ENCODE measurements at regions not wholly inside any gene's neighbourhood (a gene's known extent, or its start where the extent isn't known, plus 50 kb on each side); places are given as distances from the start of the nearest gene placed in this dataset.

DNA sequence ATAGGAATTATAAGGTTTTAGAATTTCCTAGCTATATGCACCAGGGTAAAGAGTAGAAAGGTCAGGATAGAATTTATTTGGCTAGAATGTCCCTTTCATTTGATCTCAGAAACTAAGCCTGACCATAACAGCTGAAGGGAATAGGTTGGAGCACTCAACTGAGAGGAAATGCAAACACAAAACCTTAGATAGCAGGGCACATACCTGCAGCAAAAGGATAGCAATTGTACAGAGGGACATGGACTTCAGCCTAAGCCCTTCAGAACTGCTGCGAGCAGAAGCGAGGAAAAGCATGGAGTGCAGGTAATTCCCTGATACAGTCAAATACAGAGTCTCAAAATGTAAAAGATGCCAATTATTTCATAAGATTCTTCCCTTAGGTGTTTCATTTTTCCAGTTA lies 211.0 kb upstream of the DDI1 start:
- Histone ChIP-seq H3K4me3 (ENCODE audit: low read depth, low read length) (no peak overlapping the region), H3K27me3 (ENCODE audit: control insufficient read depth, insufficient read depth, low read length) (peaks cover 1% of the 10 kb centered on the region), H3K36me3 (ENCODE audit: control insufficient read depth, insufficient read depth, low read length) (no peaks in the 10 kb centered on the region)
- POLR2A ChIA-PET = no interaction called here
- DNase-seq (ENCODE audit: low read depth) = no peak
- TF ChIP-seq CTCF (IDR thresholded peaks at IDR 0.05; ENCODE audit: insufficient read depth, low read depth, low read length) = no peak
- CTCF ChIA-PET = interaction anchor here (0.7 kb wide), 1 partner anchor 538 kb away, joined by 4 read pairs; no protein-coding TSS in a partner anchor

DNA sequence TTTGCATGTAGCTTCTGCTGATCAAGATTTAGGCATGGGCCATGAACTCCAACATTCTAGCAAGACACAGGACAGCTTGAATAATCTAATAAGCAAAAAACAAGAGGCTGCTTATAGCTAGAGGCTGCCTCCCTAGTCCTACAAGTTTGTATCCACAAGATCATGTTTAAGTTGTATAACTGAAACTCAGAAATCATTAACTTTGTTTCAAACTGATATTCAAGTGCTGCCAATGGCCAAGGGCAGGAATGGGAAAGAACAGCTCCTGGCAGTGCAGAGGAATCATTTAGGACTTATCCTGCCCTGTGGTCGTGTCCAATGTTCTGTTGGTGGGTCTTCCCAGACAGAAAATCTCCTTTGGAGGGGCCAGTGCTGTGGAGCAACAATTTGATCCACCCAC lies 209.6 kb upstream of the DDI1 start:
- no peak for DNase-seq (ENCODE audit: low read depth)
- Histone ChIP-seq H3K36me3 (ENCODE audit: control insufficient read depth, insufficient read depth, low read length) (no peaks in the 10 kb centered on the region), H3K4me3 (ENCODE audit: low read depth, low read length) (no peak overlapping the region), H3K27me3 (ENCODE audit: control insufficient read depth, insufficient read depth, low read length) (peaks cover 1% of the 10 kb centered on the region)
- CTCF ChIA-PET = interaction anchor here (0.7 kb wide), 1 partner anchor 9 kb away, joined by 3 read pairs; no protein-coding TSS in a partner anchor
- POLR2A ChIA-PET = no interaction called here
- no peak for TF ChIP-seq CTCF (IDR thresholded peaks at IDR 0.05; ENCODE audit: insufficient read depth, low read depth, low read length)

DNA sequence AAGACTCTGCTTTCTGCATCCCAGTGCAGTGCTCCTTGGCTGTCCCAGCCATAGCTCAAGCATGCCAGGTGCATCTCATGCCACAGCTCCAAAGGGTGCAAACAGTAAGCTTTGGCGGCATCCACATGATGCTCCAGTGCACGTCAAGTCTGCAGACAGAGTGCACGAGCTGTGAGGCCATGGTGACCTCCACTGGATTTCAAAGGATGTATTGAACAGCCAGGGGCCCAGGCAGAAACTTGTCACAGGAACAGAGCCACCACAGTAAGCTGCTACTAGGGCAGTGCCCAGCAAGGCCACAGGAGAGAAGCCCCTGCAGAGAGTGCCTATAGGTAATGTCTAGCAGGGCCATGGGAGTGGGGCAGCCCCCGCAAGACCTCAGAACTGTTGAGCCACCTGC lies 206.8 kb upstream of the DDI1 start:
- CTCF ChIA-PET = no interaction called here

DNA sequence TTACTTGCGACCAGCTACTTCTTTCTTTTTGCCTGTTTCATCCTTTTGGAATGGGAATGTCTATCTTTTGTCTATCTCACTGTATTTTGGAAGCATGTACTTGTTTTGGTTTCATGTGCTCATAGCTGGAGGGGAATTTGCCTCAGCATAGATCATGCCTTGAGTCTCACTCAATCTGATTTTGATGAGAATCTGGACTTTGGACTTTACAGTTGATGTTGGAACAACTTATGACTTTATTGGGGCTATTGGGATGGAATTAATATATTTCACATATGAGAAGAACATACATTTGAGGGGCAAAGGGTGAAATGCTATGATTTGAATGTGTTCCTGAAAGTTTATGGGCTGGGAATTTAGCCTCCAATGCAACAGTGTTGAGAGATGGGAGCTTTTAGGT lies 206.2 kb upstream of the DDI1 start:
- CTCF ChIA-PET = no interaction called here
- POLR2A ChIA-PET = no interaction called here
- Histone ChIP-seq H3K4me3 (ENCODE audit: low read depth, low read length) (no peak overlapping the region), H3K36me3 (ENCODE audit: control insufficient read depth, insufficient read depth, low read length) (no peaks in the 10 kb centered on the region), H3K27me3 (ENCODE audit: control insufficient read depth, insufficient read depth, low read length) (peaks cover 1% of the 10 kb centered on the region)
- no peak for TF ChIP-seq CTCF (IDR thresholded peaks at IDR 0.05; ENCODE audit: insufficient read depth, low read depth, low read length)
- no peak for DNase-seq (ENCODE audit: low read depth)

More for the DNA sequence above, 206.8 kb upstream of the DDI1 start:
- peaks cover 1% of the 10 kb centered on the region for H3K27me3 ChIP-seq (ENCODE audit: control insufficient read depth, insufficient read depth, low read length)
- TF ChIP-seq CTCF (IDR thresholded peaks at IDR 0.05; ENCODE audit: insufficient read depth, low read depth, low read length) = no peak
- POLR2A ChIA-PET = no interaction called here
- DNase-seq (ENCODE audit: low read depth) = no peak
- H3K4me3 ChIP-seq (ENCODE audit: low read depth, low read length) = no peak overlapping the region
- no peaks in the 10 kb centered on the region for H3K36me3 ChIP-seq (ENCODE audit: control insufficient read depth, insufficient read depth, low read length)

DNA sequence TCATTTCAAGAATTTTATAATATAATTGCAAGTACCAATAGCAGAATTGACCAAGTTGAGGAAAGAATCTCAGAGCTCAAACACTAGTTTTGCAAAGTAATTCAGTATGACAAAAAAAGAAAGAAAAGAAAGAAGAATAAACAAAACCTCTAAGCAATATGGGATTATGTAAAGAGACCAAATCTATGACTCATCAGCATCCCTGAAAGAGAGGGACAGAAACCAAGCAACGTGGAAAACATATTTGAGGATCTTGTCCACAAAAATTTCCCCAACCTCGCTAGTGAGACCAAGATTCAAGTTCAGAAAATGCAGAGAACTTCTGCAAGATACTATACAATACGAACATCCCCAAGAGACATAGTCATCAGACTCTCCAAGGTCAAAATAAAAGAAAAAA lies 203.7 kb upstream of the DDI1 start:
- Histone ChIP-seq H3K4me3 (ENCODE audit: low read depth, low read length) (no peak overlapping the region), H3K27me3 (ENCODE audit: control insufficient read depth, insufficient read depth, low read length) (peaks cover 1% of the 10 kb centered on the region), H3K36me3 (ENCODE audit: control insufficient read depth, insufficient read depth, low read length) (no peaks in the 10 kb centered on the region)
- ChIA-PET POLR2A (no interaction called here), CTCF (no interaction called here)
- DNase-seq (ENCODE audit: low read depth) = no peak
- TF ChIP-seq CTCF (IDR thresholded peaks at IDR 0.05; ENCODE audit: insufficient read depth, low read depth, low read length) = no peak
